ENCODE measurements at regions not wholly inside any gene's neighbourhood (a gene's known extent, or its start where the extent isn't known, plus 50 kb on each side); places are given as distances from the start of the nearest gene placed in this dataset.

DNA sequence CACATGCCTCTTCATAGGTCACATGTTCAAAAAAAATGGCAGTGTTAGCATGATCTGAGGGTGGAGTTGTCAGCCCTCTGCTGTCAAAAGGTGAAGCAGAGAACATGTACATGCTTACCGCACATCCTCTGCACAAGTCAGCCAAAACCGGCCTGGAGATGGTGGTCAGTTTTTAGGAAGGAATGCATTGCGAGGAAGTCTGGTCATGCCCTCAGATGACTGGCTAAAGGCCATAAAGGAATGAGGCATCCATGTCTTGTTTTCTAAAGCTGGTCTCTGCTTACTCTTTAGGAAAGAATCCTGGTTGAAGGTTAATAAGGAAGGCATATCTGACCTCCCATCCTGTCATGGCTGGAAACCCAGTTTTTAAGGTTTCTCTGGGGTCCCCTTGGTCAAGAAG is 292.0 kb upstream of the CCDC54 start:
- TF ChIP-seq POLR2A (IDR thresholded peaks at IDR 0.05; ENCODE audit: low read depth, low read length) = no peak
- no peak for TF ChIP-seq POLR2AphosphoS5 (IDR thresholded peaks at IDR 0.05; ENCODE audit: low read depth, low read length)
- TF ChIP-seq TAF1 (IDR thresholded peaks at IDR 0.05; ENCODE audit: low read depth, low read length) = no peak
- no peak for TF ChIP-seq SPI1 (IDR thresholded peaks at IDR 0.05; ENCODE audit: low read depth, low read length)
- no peak for TF ChIP-seq PAX5 (IDR thresholded peaks at IDR 0.05; ENCODE audit: insufficient read depth, low read length, severe bottlenecking)
- TF ChIP-seq POU2F2 (IDR thresholded peaks at IDR 0.05; ENCODE audit: low read depth, low read length) = no peak

Data from GM12891 (cell line).